ENCODE measurements at regions not wholly inside any gene's neighbourhood (a gene's known extent, or its start where the extent isn't known, plus 50 kb on each side); places are given as distances from the start of the nearest gene placed in this dataset.
"Not testable (repeated sequence)": the region's sequence is repeated elsewhere in the genome, so short reads cannot be mapped to it uniquely, and the experiment has no call there.

DNA sequence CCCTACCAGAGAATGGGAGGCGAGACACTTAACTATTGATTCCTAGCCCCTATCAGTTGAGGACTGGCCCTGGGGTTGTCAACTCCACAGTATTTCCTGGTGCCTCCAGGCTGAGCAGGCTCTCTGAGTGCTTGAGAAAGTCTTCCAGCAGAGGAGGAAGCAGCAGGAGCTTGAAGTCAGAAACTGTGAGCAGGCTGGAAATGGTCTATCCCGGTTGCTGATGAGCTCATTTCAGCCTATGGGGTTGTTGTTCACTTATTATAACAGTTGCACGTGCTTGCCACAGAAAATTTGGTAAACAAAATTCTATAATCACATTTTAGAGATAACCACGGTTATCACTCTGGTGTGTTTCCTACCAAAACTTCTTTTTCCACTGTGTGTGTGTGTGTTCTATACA, 254.7 kb upstream of the THUMPD2 start:
- TF ChIP-seq, protein P1, sequence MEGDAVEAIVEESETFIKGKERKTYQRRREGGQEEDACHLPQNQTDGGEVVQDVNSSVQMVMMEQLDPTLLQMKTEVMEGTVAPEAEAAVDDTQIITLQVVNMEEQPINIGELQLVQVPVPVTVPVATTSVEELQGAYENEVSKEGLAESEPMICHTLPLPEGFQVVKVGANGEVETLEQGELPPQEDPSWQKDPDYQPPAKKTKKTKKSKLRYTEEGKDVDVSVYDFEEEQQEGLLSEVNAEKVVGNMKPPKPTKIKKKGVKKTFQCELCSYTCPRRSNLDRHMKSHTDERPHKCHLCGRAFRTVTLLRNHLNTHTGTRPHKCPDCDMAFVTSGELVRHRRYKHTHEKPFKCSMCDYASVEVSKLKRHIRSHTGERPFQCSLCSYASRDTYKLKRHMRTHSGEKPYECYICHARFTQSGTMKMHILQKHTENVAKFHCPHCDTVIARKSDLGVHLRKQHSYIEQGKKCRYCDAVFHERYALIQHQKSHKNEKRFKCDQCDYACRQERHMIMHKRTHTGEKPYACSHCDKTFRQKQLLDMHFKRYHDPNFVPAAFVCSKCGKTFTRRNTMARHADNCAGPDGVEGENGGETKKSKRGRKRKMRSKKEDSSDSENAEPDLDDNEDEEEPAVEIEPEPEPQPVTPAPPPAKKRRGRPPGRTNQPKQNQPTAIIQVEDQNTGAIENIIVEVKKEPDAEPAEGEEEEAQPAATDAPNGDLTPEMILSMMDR (IDR thresholded peaks at IDR 0.05): no peak
- TF ChIP-seq EP300 (IDR thresholded peaks at IDR 0.05) (no peak), POLR2A (IDR thresholded peaks at IDR 0.05) (no peak), POLR2AphosphoS5 (IDR thresholded peaks at IDR 0.05) (no peak)
- Histone ChIP-seq H3K4me1 (peaks cover 0 to 8% (median 3%) of the 10 kb centered on the region in 4 donors), H3K36me3 (no peaks in the 10 kb centered on the region), H3K9me3 (peaks cover 0 to 3% (median 0%) of the 10 kb centered on the region in 4 donors), H3K27me3 (no peaks in the 10 kb centered on the region), H3K4me3 (no peak overlapping the region), H3K27ac (no peak overlapping the region)
- no peak for DNase-seq
- intact Hi-C loops (cut with DNase I): no loop called here
- WGBS, 2 donors: 69 to 85% methylated on average over 4 of the region's 4 CpGs

DNA sequence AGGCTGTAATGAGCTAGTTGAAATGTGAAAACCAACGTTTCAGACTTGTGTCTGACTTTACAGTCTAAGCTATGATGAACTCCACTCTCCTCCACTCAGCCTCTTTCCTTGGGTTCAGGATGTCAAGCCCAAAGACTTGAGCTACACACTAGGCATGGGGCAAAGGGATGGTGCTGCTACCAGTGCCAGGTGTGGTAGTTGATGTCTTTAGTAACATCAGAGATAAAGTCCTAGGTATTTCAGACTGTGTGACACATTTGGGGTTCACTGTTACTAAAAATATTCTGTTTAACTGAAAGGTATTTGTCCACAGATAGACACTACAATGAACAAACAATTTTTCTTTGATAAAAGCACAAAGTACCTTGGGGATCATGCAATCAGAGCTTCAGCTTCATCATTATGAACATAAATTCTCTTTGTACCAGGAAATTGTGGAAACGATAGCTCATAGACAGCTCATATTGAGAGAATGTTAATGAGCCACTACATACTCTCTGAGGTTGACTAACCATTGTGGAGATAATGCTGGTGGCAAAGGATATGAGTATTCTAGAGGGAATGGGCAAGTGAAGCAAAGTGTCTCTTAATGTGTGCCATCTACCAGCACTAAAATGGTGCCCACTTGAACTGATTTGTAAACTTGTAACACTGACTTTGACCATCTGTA, 253.7 kb upstream of the THUMPD2 start:
- no peak overlapping the region for H3K4me3 ChIP-seq
- H3K36me3 ChIP-seq: no peaks in the 10 kb centered on the region
- WGBS, 2 donors: 68 to 83% methylated on average over 2 of the region's 2 CpGs
- H3K27me3 ChIP-seq: no peaks in the 10 kb centered on the region
- no peak overlapping the region for H3K27ac ChIP-seq
- peaks cover 0 to 3% (median 0%) of the 10 kb centered on the region in 4 donors for H3K9me3 ChIP-seq
- no peaks in the 10 kb centered on the region for H3K4me1 ChIP-seq
- intact Hi-C loops (cut with DNase I): no loop called here
- DNase-seq: no peak
- TF ChIP-seq POLR2A (IDR thresholded peaks at IDR 0.05) (no peak), POLR2AphosphoS5 (IDR thresholded peaks at IDR 0.05) (no peak)

DNA sequence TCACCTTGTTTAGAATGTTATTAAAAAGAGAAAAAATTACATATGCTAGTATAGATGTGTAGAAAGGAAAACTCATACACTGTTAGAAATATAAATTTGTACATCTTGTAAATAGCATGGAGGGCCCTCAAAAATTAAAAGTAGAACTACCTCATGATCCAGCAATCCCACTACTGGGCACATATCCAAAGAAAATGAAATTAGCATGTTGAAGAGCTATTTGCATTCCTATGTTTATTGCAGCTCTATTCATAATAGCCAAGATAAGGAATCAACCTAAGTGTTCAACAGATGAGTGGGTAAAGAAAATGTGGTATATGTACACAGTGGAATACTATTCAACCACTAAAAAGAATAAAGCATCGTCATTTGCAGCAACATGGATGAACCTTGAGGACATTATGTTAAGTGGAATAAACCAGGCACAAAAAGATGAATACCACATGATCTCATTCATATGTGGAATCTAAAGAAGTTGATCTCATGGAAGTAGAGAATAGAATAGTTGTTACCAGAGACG, 251.5 kb upstream of the THUMPD2 start:
- Histone ChIP-seq H3K27ac (no peak overlapping the region), H3K36me3 (no peaks in the 10 kb centered on the region), H3K9me3 (peaks cover 0 to 3% (median 0%) of the 10 kb centered on the region in 4 donors), H3K27me3 (no peaks in the 10 kb centered on the region), H3K4me1 (no peaks in the 10 kb centered on the region), H3K4me3 (no peak overlapping the region)
- intact Hi-C loops (cut with DNase I): no loop called here
- WGBS, 2 donors: 80 to 92% methylated on average over 2 of the region's 2 CpGs
- TF ChIP-seq, protein P1 (IDR thresholded peaks at IDR 0.05): no peak
- TF ChIP-seq POLR2A (IDR thresholded peaks at IDR 0.05) (no peak), EP300 (IDR thresholded peaks at IDR 0.05) (no peak), POLR2AphosphoS5 (IDR thresholded peaks at IDR 0.05) (no peak)
- DNase-seq: no peak

DNA sequence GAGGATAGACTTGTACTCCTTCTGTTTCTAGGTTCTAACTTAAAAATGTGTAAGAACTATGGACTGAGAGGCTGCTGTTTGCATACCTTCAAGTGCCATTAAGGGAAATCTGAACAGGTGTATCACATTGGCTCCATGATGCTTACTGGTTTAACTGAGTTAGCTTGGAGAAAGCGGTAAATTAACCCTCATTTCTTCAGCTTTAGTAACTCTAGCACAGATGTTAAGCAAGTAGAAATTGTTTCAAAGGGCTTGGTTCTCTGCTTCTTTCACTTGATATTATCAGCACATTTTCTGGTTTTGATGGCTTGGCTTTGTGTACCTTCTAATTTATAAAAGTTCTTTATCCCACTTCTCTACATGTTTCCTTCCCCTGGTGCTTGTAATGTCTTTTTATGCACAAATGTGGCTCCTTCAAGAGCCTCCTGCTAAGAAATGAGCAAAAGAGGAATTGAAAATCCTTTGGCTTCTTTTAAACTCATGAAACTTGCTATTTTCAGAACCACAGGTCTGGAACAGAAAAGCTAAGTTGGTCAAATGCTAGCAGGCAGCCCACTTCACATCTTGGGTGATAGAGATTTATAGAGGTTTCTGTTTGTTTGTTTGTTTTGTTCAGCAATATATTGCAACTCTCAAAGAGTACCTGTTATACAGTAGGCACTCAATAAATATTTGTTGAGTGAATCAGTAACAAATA, 249.9 kb upstream of the THUMPD2 start:
- WGBS, 2 donors: 77 to 95% methylated on average over 1 of the region's 1 CpG
- H3K27ac ChIP-seq: no peak overlapping the region
- TF ChIP-seq POLR2A (IDR thresholded peaks at IDR 0.05) (no peak), POLR2AphosphoS5 (IDR thresholded peaks at IDR 0.05) (no peak), EP300 (IDR thresholded peaks at IDR 0.05) (no peak)
- TF ChIP-seq, protein P1 (IDR thresholded peaks at IDR 0.05): no peak
- DNase-seq: no peak
- peaks cover 0 to 3% (median 0%) of the 10 kb centered on the region in 4 donors for H3K9me3 ChIP-seq
- no peaks in the 10 kb centered on the region for H3K27me3 ChIP-seq
- no peak overlapping the region for H3K4me3 ChIP-seq
- H3K4me1 ChIP-seq: no peaks in the 10 kb centered on the region
- intact Hi-C loops (cut with DNase I): no loop called here
- no peaks in the 10 kb centered on the region for H3K36me3 ChIP-seq

DNA sequence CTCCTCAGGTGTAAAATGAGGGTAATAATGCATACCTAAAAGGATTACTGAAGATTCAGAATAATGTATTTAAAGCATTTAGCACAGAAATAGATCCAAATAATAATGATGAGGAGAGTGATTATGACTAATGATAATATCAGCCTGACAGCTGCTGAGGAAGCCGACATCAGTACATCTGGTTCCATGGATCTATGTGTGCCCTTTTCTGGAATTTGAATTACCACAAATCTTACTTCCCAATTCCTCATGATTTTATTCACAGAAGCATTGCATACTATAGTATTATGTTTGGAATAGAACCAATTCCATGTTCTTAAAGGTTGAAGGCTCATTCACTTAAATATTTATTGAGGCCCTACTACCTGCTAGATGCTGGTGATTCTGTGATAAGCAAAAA, 248.9 kb upstream of the THUMPD2 start:
- WGBS, 2 donors: 83 to 93% methylated on average over 1 of the region's 1 CpG
- H3K27ac ChIP-seq: no peak overlapping the region
- H3K9me3 ChIP-seq: no peaks in the 10 kb centered on the region
- no peaks in the 10 kb centered on the region for H3K4me1 ChIP-seq
- intact Hi-C loops (cut with DNase I): no loop called here
- H3K4me3 ChIP-seq: no peak overlapping the region
- no peak for TF ChIP-seq POLR2A (IDR thresholded peaks at IDR 0.05)
- no peak for TF ChIP-seq POLR2AphosphoS5 (IDR thresholded peaks at IDR 0.05)
- TF ChIP-seq EP300 (IDR thresholded peaks at IDR 0.05): no peak
- TF ChIP-seq, protein P1 (IDR thresholded peaks at IDR 0.05): no peak
- no peak for DNase-seq
- no peaks in the 10 kb centered on the region for H3K27me3 ChIP-seq
- H3K36me3 ChIP-seq: no peaks in the 10 kb centered on the region

DNA sequence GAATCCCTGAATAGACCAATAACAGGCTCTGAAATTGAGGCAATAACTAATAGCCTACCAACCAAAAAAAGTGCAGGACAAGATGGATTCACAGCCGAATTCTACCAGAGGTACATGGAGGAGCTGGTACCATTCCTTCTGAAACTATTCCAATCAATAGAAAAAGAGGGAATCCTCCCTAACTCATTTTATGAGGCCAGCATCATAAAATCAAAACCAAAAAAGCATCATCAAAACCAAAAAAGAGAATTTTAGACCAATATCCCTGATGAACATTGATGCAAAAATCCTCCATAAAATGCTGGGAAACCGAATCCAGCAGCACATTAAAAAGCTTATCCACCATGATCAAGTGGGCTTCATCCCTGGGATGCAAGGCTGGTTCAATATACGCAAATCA, 246.2 kb upstream of the THUMPD2 start:
- DNase-seq; H3K27ac ChIP-seq; H3K9me3 ChIP-seq; intact Hi-C loops (cut with DNase I); H3K36me3 ChIP-seq; H3K4me1 ChIP-seq; H3K4me3 ChIP-seq; H3K27me3 ChIP-seq: not testable (repeated sequence)
- 72 to 76% methylated on average over 3 of the region's 3 CpGs for WGBS, 2 donors

Measured in sigmoid colon (tissue), 6 donors.